ENCODE measurements at regions not wholly inside any gene's neighbourhood (a gene's known extent, or its start where the extent isn't known, plus 50 kb on each side); places are given as distances from the start of the nearest gene placed in this dataset.

GRCh38 chr2:38466876-38467767, 90.0 kb upstream of the ATL2 start:
- no peaks in the 10 kb centered on the region for H3K79me2 ChIP-seq (ENCODE audit: insufficient read depth, low read length)
- no peak for DNase-seq (ENCODE audit: low read depth, low spot score)
- TF ChIP-seq JUND (IDR thresholded peaks at IDR 0.05) (no peak), CBX3 (IDR thresholded peaks at IDR 0.05; ENCODE audit: low read depth) (no peak), ZBTB33 (IDR thresholded peaks at IDR 0.05; ENCODE audit: extremely low read depth, insufficient replicate concordance, low read length) (no peak), ELF1 (IDR thresholded peaks at IDR 0.05; ENCODE audit: borderline replicate concordance, low read depth) (no peak), YY1 (IDR thresholded peaks at IDR 0.05; ENCODE audit: extremely low read depth, insufficient replicate concordance, low read depth, low read length) (no peak), SIN3A (IDR thresholded peaks at IDR 0.05; ENCODE audit: low read depth) (no peak), SRF (IDR thresholded peaks at IDR 0.05; ENCODE audit: low read depth) (no peak), TCF7L2 (IDR thresholded peaks at IDR 0.05; ENCODE audit: borderline replicate concordance, extremely low read depth, insufficient read depth, insufficient read length) (no peak), RAD21 (IDR thresholded peaks at IDR 0.05; ENCODE audit: low read depth) (no peak), REST (IDR thresholded peaks at IDR 0.05; ENCODE audit: low read depth) (no peak), SP1 (IDR thresholded peaks at IDR 0.05; ENCODE audit: low read depth) (no peak), CEBPB (IDR thresholded peaks at IDR 0.05; ENCODE audit: low read depth) (no peak), EGR1 (IDR thresholded peaks at IDR 0.05; ENCODE audit: low read depth) (no peak), MAX (IDR thresholded peaks at IDR 0.05) (no peak), ZNF274 (IDR thresholded peaks at IDR 0.05; ENCODE audit: low read depth, low read length) (no peak), EZH2phosphoT487 (IDR thresholded peaks at IDR 0.05; ENCODE audit: borderline replicate concordance) (no peak), CTCF (IDR thresholded peaks at IDR 0.05 in 2 of 3, conservative IDR thresholded peaks at IDR 0.05 in 1 of 3; ENCODE audit: borderline replicate concordance in 1 of 3, insufficient read depth in 1 of 3, low read depth in 2 of 3, low read length in 2 of 3) (no peak), POLR2A (IDR thresholded peaks at IDR 0.05; ENCODE audit: borderline replicate concordance, extremely low read depth, insufficient read depth, insufficient read length) (no peak), POLR2AphosphoS5 (IDR thresholded peaks at IDR 0.05; ENCODE audit: low read depth, low read length) (no peak), FOSL1 (IDR thresholded peaks at IDR 0.05; ENCODE audit: low read depth) (no peak)
- H3K9ac ChIP-seq (ENCODE audit: low read length): no peak overlapping the region
- POLR2A ChIA-PET: no interaction called here
- no peak overlapping the region for H3K27ac ChIP-seq (ENCODE audit: low read depth, low read length)
- BruUV-seq (replicated peaks): no TSS peak
- ATAC-seq: no peak
- H3K9me2 ChIP-seq (ENCODE audit: insufficient read depth): no peaks in the 10 kb centered on the region
- intact Hi-C loops (cut with micrococcal nuclease): no loop called here
- H3K36me3 ChIP-seq (ENCODE audit: control insufficient read depth in 1 of 2, insufficient read depth in 2 of 2, low read length in 2 of 2): no peaks in the 10 kb centered on the region
- no peak overlapping the region for H3K4me3 ChIP-seq (replicated peaks in 1 of 2; ENCODE audit: low read depth in 1 of 2, low read length in 2 of 2)
- no peaks in the 10 kb centered on the region for H3K9me3 ChIP-seq (ENCODE audit: control insufficient read depth in 1 of 2, insufficient read depth in 1 of 2, low read depth in 1 of 2, low read length in 2 of 2)
- CTCF ChIA-PET: interaction anchor here (1.4 kb wide), 1 partner anchor 43 kb away, joined by 3 read pairs; no protein-coding TSS in a partner anchor
- H3K27me3 ChIP-seq (ENCODE audit: insufficient read depth, low read length): peaks cover 5% of the 10 kb centered on the region; the same call in 1 of the 2 replicates
- RAD21 ChIA-PET (ENCODE audit: low non-redundant PET in 1 of 2, low total read pairs in 2 of 2, uncharacterized antibody in 2 of 2, unreplicated experiment in 2 of 2): interaction anchor here in 1 of 2 experiments (1.7 kb wide), 1 partner anchor 152 kb away, joined by 4 read pairs; no protein-coding TSS in a partner anchor
- H2AFZ ChIP-seq (ENCODE audit: low read depth, low read length, poor library complexity, severe bottlenecking): no peak overlapping the region
- H3K4me2 ChIP-seq (ENCODE audit: low read length): no peak overlapping the region
- no peaks in the 10 kb centered on the region for H4K20me1 ChIP-seq (ENCODE audit: insufficient read depth)
- H3K4me1 ChIP-seq (ENCODE audit: control insufficient read depth in 1 of 2, insufficient read depth in 2 of 2, low read length in 2 of 2): peaks cover 13 to 22% of the 10 kb centered on the region in 2 experiments
